Thoracic aorta (tissue), 2 donors: ENCODE measurements at regions not wholly inside any gene's neighbourhood (a gene's known extent, or its start where the extent isn't known, plus 50 kb on each side); places are given as distances from the start of the nearest gene placed in this dataset.

Experiments used
- ATAC-seq: fragments of 150-250 bp; one replicate; pipeline ENCODE4 v1.8.0; 2017; ENCODE audit warnings: low read depth; ENCODE audit not compliant: insufficient number of reproducible peaks, low FRiP score
- DNase-seq: peaks from one replicate; pipeline ENCODE4 v3.0.0-alpha.2; 2020; ENCODE audit warnings: low spot score
- H3K27ac ChIP-seq, 2 donors: fragments of 200-600 bp; sonication (generic); 1 replicate in 1 of 2; 2 replicates in 1 of 2; pipeline ENCODE4 v1.5.1; 2016; ENCODE audit warnings: mild to moderate bottlenecking in 2 of 2, moderate library complexity in 2 of 2
- H3K27me3 ChIP-seq: fragments of 200-600 bp; sonication (generic); replicated peaks from 2 replicates; pipeline ENCODE4 v1.6.0; 2016; ENCODE audit warnings: mild to moderate bottlenecking; ENCODE audit not compliant: insufficient read depth
- H3K36me3 ChIP-seq: fragments of 200-600 bp; sonication (generic); one replicate; pipeline ENCODE4 v1.5.1; 2016
- H3K4me1 ChIP-seq, 2 donors: fragments of 200-600 bp; sonication (generic); 1 replicate in 1 of 2; 2 replicates in 1 of 2; pipeline versions ENCODE4 v1.5.1 to v1.6.0; 2016; ENCODE audit warnings: low read depth in 2 of 2, mild to moderate bottlenecking in 1 of 2; ENCODE audit not compliant: control insufficient read depth in 1 of 2
- H3K4me3 ChIP-seq: fragments of 200-600 bp; sonication (generic); 2 replicates; pipeline ENCODE4 v1.5.1; 2016; ENCODE audit warnings: mild to moderate bottlenecking
- H3K9me3 ChIP-seq: fragments of 200-600 bp; sonication (generic); 2 replicates; pipeline ENCODE4 v1.5.1; 2016
- CTCF ChIP-seq: fragments of 200-600 bp; sonication (generic); IDR thresholded peaks from one replicate; pipeline ENCODE4 v1.5.1; 2019; ENCODE audit warnings: antibody characterized with exemption

GRCh38 chr20:40512994-40513393, 176.0 kb downstream of the MAFB start:
- Histone ChIP-seq H3K27ac (no peak overlapping the region), H3K27me3 (no peaks in the 10 kb centered on the region), H3K4me1 (peaks cover 7 to 15% of the 10 kb centered on the region in 2 donors), H3K9me3 (no peaks in the 10 kb centered on the region), H3K4me3 (no peak overlapping the region), H3K36me3 (no peaks in the 10 kb centered on the region)
- TF ChIP-seq CTCF: no peak
- ATAC-seq: no peak
- DNase-seq: no peak

- Histone ChIP-seq H3K4me3 (no peak overlapping the region), H3K9me3 (no peaks in the 10 kb centered on the region), H3K4me1 (peaks cover 7 to 15% of the 10 kb centered on the region in 2 donors), H3K27me3 (no peaks in the 10 kb centered on the region), H3K27ac (no peak overlapping the region), H3K36me3 (no peaks in the 10 kb centered on the region)
- no peak for ATAC-seq
- no peak for TF ChIP-seq CTCF
- DNase-seq: no peak
These were observed 176.4 kb downstream of the MAFB start for GRCh38 chr20:40512591-40512990.

GRCh38 chr20:40511478-40511877, 177.6 kb downstream of the MAFB start:
- H3K9me3 ChIP-seq: no peaks in the 10 kb centered on the region
- peaks cover 13 to 22% of the 10 kb centered on the region in 2 donors for H3K4me1 ChIP-seq
- no peak for TF ChIP-seq CTCF
- H3K27me3 ChIP-seq: no peaks in the 10 kb centered on the region
- H3K36me3 ChIP-seq: no peaks in the 10 kb centered on the region
- DNase-seq (no peak), ATAC-seq (no peak)
- no peak overlapping the region for H3K4me3 ChIP-seq
- H3K27ac ChIP-seq: peak overlapping the region; percentile 13 to 51

- TF ChIP-seq CTCF: no peak
- ATAC-seq: no peak
- H3K27me3 ChIP-seq: no peaks in the 10 kb centered on the region
- H3K36me3 ChIP-seq: no peaks in the 10 kb centered on the region
- peaks cover 17 to 30% of the 10 kb centered on the region in 2 donors for H3K4me1 ChIP-seq
- H3K4me3 ChIP-seq: no peak overlapping the region
- DNase-seq: no peak
- no peaks in the 10 kb centered on the region for H3K9me3 ChIP-seq
- peak overlapping the region in 1 of 2 donors; percentile 51 for H3K27ac ChIP-seq
These were observed 178.4 kb downstream of the MAFB start for GRCh38 chr20:40510622-40511021.

GRCh38 chr20:40508821-40509220, 180.2 kb downstream of the MAFB start:
- DNase-seq (no peak), ATAC-seq (no peak)
- no peaks in the 10 kb centered on the region for H3K36me3 ChIP-seq
- no peaks in the 10 kb centered on the region for H3K9me3 ChIP-seq
- H3K4me3 ChIP-seq: no peak overlapping the region
- H3K27ac ChIP-seq: no peak overlapping the region
- peaks cover 17 to 30% of the 10 kb centered on the region in 2 donors for H3K4me1 ChIP-seq
- no peak for TF ChIP-seq CTCF
- H3K27me3 ChIP-seq: no peaks in the 10 kb centered on the region
